CD4-positive, alpha-beta T cell treated with Interleukin-2 at 100 ng/mL for 4 hours (primary cell): ENCODE measurements at regions not wholly inside any gene's neighbourhood (a gene's known extent, or its start where the extent isn't known, plus 50 kb on each side); places are given as distances from the start of the nearest gene placed in this dataset.
A peak's percentile ranks its signal among the peaks of the same experiment; 100 is the strongest.
"Not testable (repeated sequence)": the region's sequence is repeated elsewhere in the genome, so short reads cannot be mapped to it uniquely, and the experiment has no call there.

Source experiments
- DNase-seq: peaks from one replicate; pipeline ENCODE4 v3.0.0-alpha.2; 2020; ENCODE audit warnings: low spot score

GRCh38 chr2:87075054-87075790, 53.6 kb upstream of the PLGLB1 start:
- peak; percentile 14 for DNase-seq

GRCh38 chr2:87075791-87076252, 54.2 kb upstream of the PLGLB1 start:
- peak; percentile 45 for DNase-seq

- DNase-seq: peak; percentile 94
These were observed 54.8 kb upstream of the PLGLB1 start for GRCh38 chr2:87076253-87077123.

GRCh38 chr2:87077124-87077446, 55.4 kb upstream of the PLGLB1 start:
- DNase-seq: not testable (repeated sequence)

GRCh38 chr2:87081727-87082126, 60.1 kb upstream of the PLGLB1 start:
- not testable (repeated sequence) for DNase-seq

- not testable (repeated sequence) for DNase-seq
These were observed 66.4 kb upstream of the PLGLB1 start for GRCh38 chr2:87088079-87088478.

- DNase-seq: not testable (repeated sequence)
These were observed 67.8 kb upstream of the PLGLB1 start for GRCh38 chr2:87089401-87089800.

GRCh38 chr2:87093252-87093651, 71.6 kb upstream of the PLGLB1 start:
- DNase-seq: not testable (repeated sequence)

GRCh38 chr2:87093937-87094529, 72.4 kb upstream of the PLGLB1 start:
- DNase-seq: not testable (repeated sequence)

- not testable (repeated sequence) for DNase-seq
These were observed 74.2 kb upstream of the PLGLB1 start for GRCh38 chr2:87095804-87096203.

GRCh38 chr2:87128761-87129553, 107.3 kb upstream of the PLGLB1 start:
- DNase-seq: peak; percentile 34

GRCh38 chr2:87132577-87132976, 110.9 kb upstream of the PLGLB1 start:
- DNase-seq: peak; percentile 15

- not testable (repeated sequence) for DNase-seq
These were observed 130.3 kb upstream of the PLGLB1 start for GRCh38 chr2:87151835-87152493.

- DNase-seq: not testable (repeated sequence)
These were observed 152.8 kb upstream of the PLGLB1 start for GRCh38 chr2:87174454-87174853.

GRCh38 chr2:87183373-87183772, 161.7 kb upstream of the PLGLB1 start:
- not testable (repeated sequence) for DNase-seq

GRCh38 chr2:87184260-87184659, 162.6 kb upstream of the PLGLB1 start:
- DNase-seq: not testable (repeated sequence)

GRCh38 chr2:87189214-87189613, 167.6 kb upstream of the PLGLB1 start:
- not testable (repeated sequence) for DNase-seq

- not testable (repeated sequence) for DNase-seq
These were observed 171.7 kb upstream of the PLGLB1 start for GRCh38 chr2:87193336-87193735.

- DNase-seq: not testable (repeated sequence)
These were observed 172.8 kb upstream of the PLGLB1 start for GRCh38 chr2:87194254-87194999.

- DNase-seq: not testable (repeated sequence)
These were observed 175.2 kb upstream of the PLGLB1 start for GRCh38 chr2:87196720-87197388.
